ENCODE measurements at regions not wholly inside any gene's neighbourhood (a gene's known extent, or its start where the extent isn't known, plus 50 kb on each side); places are given as distances from the start of the nearest gene placed in this dataset.

GRCh38 chr12:30399859-30400258, 295.8 kb downstream of the IPO8 start:
- DNase-seq = no peak
- no peak overlapping the region for H3K4me3 Mint-ChIP-seq
- H3K27me3 Mint-ChIP-seq = no peaks in the 10 kb centered on the region
- H3K9me3 Mint-ChIP-seq = peaks cover 3% of the 10 kb centered on the region
- intact Hi-C loops (cut with micrococcal nuclease) = no loop called here
- H3K4me1 Mint-ChIP-seq = no peaks in the 10 kb centered on the region
- H3K27ac Mint-ChIP-seq = no peak overlapping the region
- no peaks in the 10 kb centered on the region for H3K36me3 Mint-ChIP-seq (ENCODE audit: low read depth)

- DNase-seq = no peak
- Mint-ChIP-seq H3K36me3 (ENCODE audit: low read depth) (no peaks in the 10 kb centered on the region), H3K27me3 (no peaks in the 10 kb centered on the region), H3K4me3 (no peak overlapping the region), H3K4me1 (no peaks in the 10 kb centered on the region), H3K9me3 (peaks cover under 1% of the 10 kb centered on the region), H3K27ac (no peak overlapping the region)
- intact Hi-C loops (cut with micrococcal nuclease) = no loop called here
Observed at GRCh38 chr12:30396576-30396975, 299.1 kb downstream of the IPO8 start.

GRCh38 chr12:30395190-30395589, 300.5 kb downstream of the IPO8 start:
- Mint-ChIP-seq H3K27ac (no peak overlapping the region), H3K9me3 (peaks cover 6% of the 10 kb centered on the region), H3K36me3 (ENCODE audit: low read depth) (no peaks in the 10 kb centered on the region), H3K4me1 (no peaks in the 10 kb centered on the region), H3K27me3 (no peaks in the 10 kb centered on the region), H3K4me3 (no peak overlapping the region)
- no peak for DNase-seq
- intact Hi-C loops (cut with micrococcal nuclease) = no loop called here

- no peak for DNase-seq
- no peaks in the 10 kb centered on the region for H3K27me3 Mint-ChIP-seq
- no peaks in the 10 kb centered on the region for H3K4me1 Mint-ChIP-seq
- H3K9me3 Mint-ChIP-seq = peaks cover 11% of the 10 kb centered on the region
- H3K27ac Mint-ChIP-seq = no peak overlapping the region
- no peak overlapping the region for H3K4me3 Mint-ChIP-seq
- no peaks in the 10 kb centered on the region for H3K36me3 Mint-ChIP-seq (ENCODE audit: low read depth)
- intact Hi-C loops (cut with micrococcal nuclease) = no loop called here
Observed at GRCh38 chr12:30391766-30392366, 303.8 kb downstream of the IPO8 start.

DNA sequence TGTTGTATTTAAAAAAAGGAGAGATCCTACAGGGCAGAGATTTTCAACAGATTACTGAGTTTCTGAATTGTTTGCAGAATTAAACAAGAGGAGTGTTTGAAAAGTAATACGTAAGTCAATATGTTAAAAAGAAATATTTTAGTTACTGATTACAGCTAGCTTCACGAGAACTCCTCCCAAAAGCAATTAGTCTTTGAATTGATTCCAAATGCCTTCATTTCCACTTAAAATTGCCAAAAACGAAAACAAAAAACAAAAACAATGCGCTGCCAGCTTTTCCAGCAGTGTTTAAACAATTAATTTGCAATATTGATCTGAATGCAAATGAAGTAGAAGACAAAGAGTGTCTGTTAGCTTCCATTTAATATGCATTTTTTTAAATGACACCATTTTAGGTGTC, 310.0 kb downstream of the IPO8 start:
- no peak for DNase-seq

DNA sequence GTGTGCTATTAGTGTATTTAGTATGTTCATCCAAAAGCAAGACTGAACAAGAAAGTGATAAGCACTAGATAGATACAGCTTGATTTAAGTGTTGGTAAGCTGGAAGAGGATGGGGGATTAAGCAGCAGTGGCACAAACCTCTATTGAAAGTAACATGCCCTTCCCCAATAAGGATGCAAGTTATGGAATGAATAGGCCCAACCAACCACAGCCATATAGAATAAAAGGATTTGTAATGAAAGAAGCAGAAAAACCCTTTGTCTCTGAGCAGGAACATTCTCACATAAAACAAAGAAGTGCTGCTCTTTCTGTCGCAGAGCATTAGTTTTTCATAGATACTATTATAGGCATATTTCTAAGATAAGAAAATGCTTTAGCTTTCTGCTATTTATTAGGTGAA, 310.7 kb downstream of the IPO8 start:
- intact Hi-C loops (cut with micrococcal nuclease) = no loop called here
- Mint-ChIP-seq H3K9me3 (peaks cover 5% of the 10 kb centered on the region), H3K36me3 (ENCODE audit: low read depth) (no peaks in the 10 kb centered on the region), H3K4me1 (no peaks in the 10 kb centered on the region), H3K27ac (no peak overlapping the region), H3K4me3 (no peak overlapping the region), H3K27me3 (no peaks in the 10 kb centered on the region)
- no peak for DNase-seq

More for the DNA sequence above, 310.0 kb downstream of the IPO8 start:
- Mint-ChIP-seq H3K36me3 (ENCODE audit: low read depth) (no peaks in the 10 kb centered on the region), H3K27ac (no peak overlapping the region), H3K27me3 (no peaks in the 10 kb centered on the region), H3K9me3 (peaks cover 5% of the 10 kb centered on the region), H3K4me3 (no peak overlapping the region), H3K4me1 (no peaks in the 10 kb centered on the region)
- intact Hi-C loops (cut with micrococcal nuclease) = no loop called here

DNA sequence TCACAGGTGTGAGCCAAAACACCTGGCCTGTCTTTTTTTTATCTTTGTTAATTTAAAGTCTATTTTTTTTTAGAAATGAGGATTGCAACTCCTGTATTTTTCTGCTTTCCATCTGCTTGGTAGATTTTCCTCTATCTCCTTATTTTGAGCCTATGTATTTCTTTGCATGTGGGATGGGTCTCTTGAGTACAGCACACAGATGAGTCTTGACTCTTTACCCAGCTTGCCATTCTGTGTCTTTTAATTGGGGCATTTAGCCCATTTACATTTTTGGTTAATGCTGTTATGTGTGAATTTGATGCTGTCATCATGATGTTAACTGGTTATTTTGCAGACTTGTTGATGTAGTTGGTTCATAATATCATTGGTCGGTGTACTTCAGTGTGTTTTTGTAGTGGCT, 317.4 kb downstream of the IPO8 start:
- no peak for DNase-seq
- Mint-ChIP-seq H3K4me3 (no peak overlapping the region), H3K9me3 (peaks cover 3% of the 10 kb centered on the region), H3K36me3 (ENCODE audit: low read depth) (no peaks in the 10 kb centered on the region), H3K27ac (no peak overlapping the region), H3K27me3 (no peaks in the 10 kb centered on the region), H3K4me1 (no peaks in the 10 kb centered on the region)
- intact Hi-C loops (cut with micrococcal nuclease) = no loop called here

DNA sequence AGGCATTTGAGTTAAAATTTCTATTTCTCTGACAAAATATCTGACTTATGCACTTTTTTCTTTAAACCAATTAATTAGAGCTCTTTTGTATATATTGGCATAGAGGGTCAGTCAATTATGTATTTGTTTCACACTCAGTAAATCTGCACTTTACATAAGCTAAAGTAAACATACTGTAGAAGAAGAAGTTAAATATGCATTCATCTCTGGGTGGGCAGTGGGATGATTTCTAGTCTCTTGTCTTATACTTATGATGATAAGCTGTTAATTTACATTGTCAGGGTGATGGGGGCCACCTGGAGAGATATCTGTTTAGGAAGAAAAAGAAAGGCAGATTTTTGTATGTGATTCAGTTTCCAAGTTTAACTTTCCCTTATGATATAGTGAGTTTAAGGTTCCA, 330.8 kb downstream of the IPO8 start:
- Mint-ChIP-seq H3K27me3 (no peaks in the 10 kb centered on the region), H3K27ac (no peak overlapping the region), H3K36me3 (ENCODE audit: low read depth) (no peaks in the 10 kb centered on the region), H3K4me1 (no peaks in the 10 kb centered on the region), H3K4me3 (no peak overlapping the region), H3K9me3 (peaks cover 7% of the 10 kb centered on the region)
- intact Hi-C loops (cut with micrococcal nuclease) = no loop called here
- DNase-seq = no peak

DNA sequence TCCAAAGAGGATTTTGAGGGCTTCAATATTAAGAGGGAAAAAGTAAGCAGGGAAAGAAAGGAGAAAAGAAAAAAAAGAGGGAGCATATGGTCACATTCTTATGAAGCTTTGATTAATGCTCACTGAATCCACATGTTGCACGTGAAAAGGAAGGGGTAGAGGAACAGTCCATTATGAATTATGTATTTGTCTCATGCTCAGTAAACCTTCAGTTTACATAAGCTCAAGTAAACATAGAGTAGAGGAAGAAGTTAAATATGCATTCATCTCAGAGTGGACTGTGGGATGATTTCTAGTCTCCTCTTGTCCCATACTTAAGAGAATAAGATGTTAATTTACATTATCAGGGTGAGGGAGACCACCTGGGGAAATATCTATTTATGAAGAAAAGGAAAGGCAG, 334.5 kb downstream of the IPO8 start:
- no peak overlapping the region for H3K27ac Mint-ChIP-seq
- no peak for DNase-seq
- H3K27me3 Mint-ChIP-seq = no peaks in the 10 kb centered on the region
- no peaks in the 10 kb centered on the region for H3K36me3 Mint-ChIP-seq (ENCODE audit: low read depth)
- H3K9me3 Mint-ChIP-seq = no peaks in the 10 kb centered on the region
- no peak overlapping the region for H3K4me3 Mint-ChIP-seq
- intact Hi-C loops (cut with micrococcal nuclease) = no loop called here
- H3K4me1 Mint-ChIP-seq = no peaks in the 10 kb centered on the region

DNA sequence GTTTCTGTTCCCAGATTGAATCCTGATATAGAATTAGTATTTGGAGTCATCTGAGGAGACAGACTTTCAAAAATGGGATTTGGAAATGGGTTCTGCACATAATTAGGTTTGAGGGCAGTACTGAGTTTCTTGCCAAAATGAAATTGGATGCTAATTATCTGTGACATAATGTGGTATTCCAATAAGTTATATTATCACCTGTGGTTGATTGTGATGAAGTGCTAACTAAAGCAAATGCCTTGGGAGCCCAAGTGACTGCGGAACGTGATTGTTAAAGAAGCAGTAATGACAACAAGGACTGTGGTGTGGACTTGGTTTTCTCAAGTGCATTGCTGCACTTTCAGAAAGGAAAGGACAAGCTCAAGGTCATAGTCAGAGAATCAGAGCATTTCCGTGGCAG, 337.0 kb downstream of the IPO8 start:
- no peak for DNase-seq
- no peaks in the 10 kb centered on the region for H3K4me1 Mint-ChIP-seq
- H3K4me3 Mint-ChIP-seq = no peak overlapping the region
- no peak overlapping the region for H3K27ac Mint-ChIP-seq
- no peaks in the 10 kb centered on the region for H3K36me3 Mint-ChIP-seq (ENCODE audit: low read depth)
- H3K27me3 Mint-ChIP-seq = no peaks in the 10 kb centered on the region
- intact Hi-C loops (cut with micrococcal nuclease) = no loop called here
- H3K9me3 Mint-ChIP-seq = no peaks in the 10 kb centered on the region

DNA sequence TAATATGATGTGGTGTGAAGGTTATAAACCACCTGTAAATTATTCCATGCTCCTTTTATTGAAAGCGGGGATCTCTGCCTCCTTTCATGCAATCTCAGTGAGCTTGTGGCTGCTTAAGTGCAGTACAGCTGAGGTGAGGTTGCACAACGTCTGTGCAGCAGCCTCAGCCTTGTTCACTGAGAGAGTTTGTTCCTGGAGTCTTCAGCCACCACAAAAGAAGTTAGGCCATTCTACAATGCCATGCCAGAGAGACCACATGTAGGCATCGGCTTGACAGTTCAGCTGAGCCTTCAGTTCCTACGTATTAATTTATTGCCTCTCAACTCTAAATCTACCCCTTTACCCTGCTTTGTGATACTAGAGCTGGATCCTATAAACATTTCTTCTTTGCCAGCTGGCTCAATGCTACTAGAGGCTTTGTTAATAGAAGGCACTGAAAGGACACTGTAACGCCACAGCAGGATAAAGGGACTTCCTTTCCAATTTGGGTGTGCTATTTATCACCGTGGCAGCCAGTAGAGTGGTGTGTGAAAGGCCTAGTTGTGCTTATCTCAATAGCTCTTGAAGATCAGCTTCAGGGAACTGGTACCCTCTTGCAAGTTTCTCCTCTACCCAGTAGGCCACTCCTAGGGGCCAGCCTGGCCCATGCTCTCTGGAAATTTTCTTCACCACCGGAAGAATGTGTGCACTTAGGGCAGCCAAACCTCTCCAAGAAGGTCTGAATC, 337.7 kb downstream of the IPO8 start:
- Mint-ChIP-seq H3K36me3 (ENCODE audit: low read depth) (no peaks in the 10 kb centered on the region), H3K4me3 (no peak overlapping the region), H3K27me3 (no peaks in the 10 kb centered on the region), H3K27ac (no peak overlapping the region), H3K4me1 (no peaks in the 10 kb centered on the region), H3K9me3 (no peaks in the 10 kb centered on the region)
- intact Hi-C loops (cut with micrococcal nuclease) = no loop called here
- no peak for DNase-seq

DNA sequence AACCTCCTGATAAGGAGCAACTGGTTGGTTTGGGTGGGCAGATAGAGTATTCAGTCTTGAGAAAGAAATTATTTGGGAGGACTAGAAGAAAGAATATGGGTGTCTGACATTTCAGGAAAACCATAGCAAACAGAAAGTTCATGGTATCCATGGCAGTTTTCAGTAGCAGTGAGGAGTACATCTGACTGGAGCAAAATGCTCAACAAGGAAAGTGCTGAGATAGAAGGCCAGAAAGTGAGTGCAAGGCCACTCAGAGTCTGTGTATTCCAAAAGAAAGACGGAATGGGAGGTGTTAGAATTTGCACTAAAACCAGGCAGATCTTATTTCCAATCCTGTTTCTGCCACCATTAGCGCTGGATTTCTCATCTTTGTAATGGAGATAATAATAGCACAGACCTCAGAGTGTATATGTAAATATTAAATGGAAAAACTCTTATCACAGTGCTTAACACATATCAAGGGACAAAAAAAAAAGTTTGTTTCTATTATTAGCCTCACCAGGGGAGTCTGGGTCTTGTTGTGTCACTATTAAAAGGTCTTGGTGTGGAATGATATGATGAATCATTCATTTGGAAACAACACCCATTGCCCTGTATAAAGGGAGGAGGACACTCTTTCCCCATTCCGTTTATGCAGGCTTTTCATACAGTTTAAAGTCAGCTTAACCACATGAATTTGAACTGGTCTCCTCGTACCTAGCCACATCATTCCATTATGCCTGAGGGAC, 349.8 kb downstream of the IPO8 start:
- H3K27me3 Mint-ChIP-seq = no peaks in the 10 kb centered on the region
- H3K36me3 Mint-ChIP-seq (ENCODE audit: low read depth) = no peaks in the 10 kb centered on the region
- no peaks in the 10 kb centered on the region for H3K4me1 Mint-ChIP-seq
- H3K9me3 Mint-ChIP-seq = peaks cover 6% of the 10 kb centered on the region
- intact Hi-C loops (cut with micrococcal nuclease) = no loop called here
- no peak overlapping the region for H3K4me3 Mint-ChIP-seq
- no peak overlapping the region for H3K27ac Mint-ChIP-seq
- DNase-seq = no peak

DNA sequence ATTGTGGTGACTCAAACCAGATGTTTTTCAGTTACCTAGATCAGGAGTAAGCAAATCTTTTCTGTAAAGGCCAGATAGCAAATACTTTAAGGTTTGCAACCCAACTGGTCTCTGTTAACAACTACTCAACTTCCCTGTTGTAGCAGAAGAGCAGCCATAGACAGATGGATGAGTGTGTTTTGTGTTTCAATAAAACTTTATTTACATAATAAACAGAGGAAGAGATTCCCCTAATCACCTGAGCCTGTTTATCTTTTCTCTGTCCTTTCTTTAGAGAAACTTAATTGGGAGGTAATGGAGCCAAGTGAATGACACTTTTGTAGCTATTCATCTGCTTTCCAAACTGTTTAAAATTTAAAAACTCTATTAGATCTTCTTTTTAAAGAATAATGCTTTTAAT, 365.1 kb downstream of the IPO8 start:
- Mint-ChIP-seq H3K9me3 (no peaks in the 10 kb centered on the region), H3K27ac (no peak overlapping the region), H3K36me3 (ENCODE audit: low read depth) (no peaks in the 10 kb centered on the region), H3K4me1 (no peaks in the 10 kb centered on the region), H3K27me3 (no peaks in the 10 kb centered on the region), H3K4me3 (no peak overlapping the region)
- intact Hi-C loops (cut with micrococcal nuclease) = no loop called here
- DNase-seq = no peak

DNA sequence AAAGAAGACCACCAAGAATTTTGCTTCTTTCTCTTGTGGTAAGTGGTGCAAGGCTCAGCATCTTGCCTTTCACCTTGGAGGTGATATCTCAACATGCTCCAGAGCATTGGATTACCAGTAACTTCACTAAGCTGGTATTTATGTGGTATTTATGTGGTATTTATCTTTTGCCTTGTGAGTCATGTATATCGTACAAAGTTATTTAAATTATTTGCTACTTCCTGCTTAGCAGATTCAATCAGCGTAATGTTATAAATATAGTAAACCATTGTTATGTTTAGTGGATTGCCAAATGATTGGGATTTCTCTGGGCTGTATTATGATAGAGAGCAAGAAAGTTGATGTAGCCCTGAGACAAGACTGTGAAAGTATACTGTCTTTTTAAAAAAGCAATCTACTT, 366.4 kb downstream of the IPO8 start:
- Mint-ChIP-seq H3K4me1 (no peaks in the 10 kb centered on the region), H3K27ac (no peak overlapping the region), H3K9me3 (no peaks in the 10 kb centered on the region), H3K36me3 (ENCODE audit: low read depth) (no peaks in the 10 kb centered on the region), H3K27me3 (no peaks in the 10 kb centered on the region), H3K4me3 (no peak overlapping the region)
- intact Hi-C loops (cut with micrococcal nuclease) = no loop called here
- DNase-seq = no peak
